Small intestine (tissue), 7 donors: ENCODE measurements at regions not wholly inside any gene's neighbourhood (a gene's known extent, or its start where the extent isn't known, plus 50 kb on each side); places are given as distances from the start of the nearest gene placed in this dataset.

Experiments
- DNase-seq, 2 donors: peaks; one replicate each; pipeline versions ENCODE4 v3.0.0 to v3.0.0-alpha.2; 2013
- FAIRE-seq: peaks from 2 replicates; lab custom pipeline; 2012; peaks lifted over from hg19 to GRCh38; lab: Jason Lieb, UNC
- H3K27ac ChIP-seq, 3 donors: one replicate each; pipeline ENCODE4 v1.5.1; 2013; ENCODE audit warnings: low read length in 2 of 3, mild to moderate bottlenecking in 2 of 3, control low read depth in 1 of 3, inconsistent platforms in 1 of 3, low read depth in 1 of 3, moderate library complexity in 1 of 3
- H3K27me3 ChIP-seq, 3 donors: one replicate each; pipeline ENCODE4 v1.6.1; 2013; ENCODE audit warnings: low read length in 3 of 3, inconsistent platforms in 1 of 3; ENCODE audit not compliant: control insufficient read depth in 3 of 3, insufficient read depth in 3 of 3
- H3K36me3 ChIP-seq, 3 donors: one replicate each; pipeline ENCODE4 v1.6.1; 2013; ENCODE audit warnings: low read length in 3 of 3, inconsistent platforms in 1 of 3, low read depth in 1 of 3, mild to moderate bottlenecking in 1 of 3, moderate library complexity in 1 of 3; ENCODE audit not compliant: control insufficient read depth in 3 of 3, insufficient read depth in 2 of 3
- H3K4me1 ChIP-seq, 3 donors: one replicate each; pipeline ENCODE4 v1.6.1; 2013; ENCODE audit warnings: low read length in 2 of 3, inconsistent platforms in 1 of 3, low read depth in 1 of 3, mild to moderate bottlenecking in 1 of 3, moderate library complexity in 1 of 3; ENCODE audit not compliant: control insufficient read depth in 3 of 3, insufficient read depth in 2 of 3
- H3K4me3 ChIP-seq, 3 donors: one replicate each; pipeline ENCODE4 v1.5.1; 2013; ENCODE audit warnings: low read length in 3 of 3, control low read depth in 1 of 3, inconsistent platforms in 1 of 3, low read depth in 1 of 3, mild to moderate bottlenecking in 1 of 3, moderate library complexity in 1 of 3
- H3K9me3 ChIP-seq, 2 donors: one replicate each; pipeline ENCODE4 v1.6.1; 2013; ENCODE audit warnings: low read depth in 1 of 2, low read length in 1 of 2; ENCODE audit not compliant: control insufficient read depth in 2 of 2, insufficient read depth in 1 of 2
- WGBS, 3 donors: extraction: QIAGEN DNeasy Blood & Tissue Kit; methylation state at CpG; one replicate each; pipeline ENCODE4 v1.1.7; 2013; 5-methylcytosine and 5-hydroxymethylcytosine counted together
- donor health status: healthy with polysubstance abuse.
- donor health status: control.
- donor health status: control.
- donor health status: Bipolar disorder and iron deficiency.
- donor health status: healthy.

DNA sequence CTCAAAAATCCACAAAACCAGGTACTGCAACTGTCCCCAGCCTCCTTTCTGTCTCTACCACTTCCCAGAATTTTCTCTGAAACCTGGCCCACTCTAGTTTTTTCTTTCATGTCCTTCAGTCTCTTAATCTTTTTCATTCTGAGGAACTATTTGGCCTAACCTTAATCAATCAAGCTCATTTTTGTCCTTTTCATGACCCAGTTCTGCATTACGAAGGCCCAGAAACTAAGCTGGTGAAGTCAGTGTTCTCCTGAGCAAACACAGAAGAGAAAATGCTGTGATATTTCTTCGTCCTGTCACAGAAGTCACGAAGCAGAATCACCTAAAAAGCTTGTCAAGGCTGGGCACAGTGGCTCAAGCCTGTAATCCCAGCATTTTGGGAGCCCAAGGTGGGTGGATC, 131.7 kb upstream of the EDNRA start:
- Histone ChIP-seq H3K4me1 (no peaks in the 10 kb centered on the region), H3K27ac (no peak overlapping the region), H3K4me3 (no peak overlapping the region), H3K27me3 (no peaks in the 10 kb centered on the region), H3K36me3 (no peaks in the 10 kb centered on the region), H3K9me3 (no peaks in the 10 kb centered on the region)
- DNase-seq (no peak), FAIRE-seq (no peak)
- WGBS, 3 donors = 75 to 77% (median 75%) methylated on average over 3 of the region's 3 CpGs

DNA sequence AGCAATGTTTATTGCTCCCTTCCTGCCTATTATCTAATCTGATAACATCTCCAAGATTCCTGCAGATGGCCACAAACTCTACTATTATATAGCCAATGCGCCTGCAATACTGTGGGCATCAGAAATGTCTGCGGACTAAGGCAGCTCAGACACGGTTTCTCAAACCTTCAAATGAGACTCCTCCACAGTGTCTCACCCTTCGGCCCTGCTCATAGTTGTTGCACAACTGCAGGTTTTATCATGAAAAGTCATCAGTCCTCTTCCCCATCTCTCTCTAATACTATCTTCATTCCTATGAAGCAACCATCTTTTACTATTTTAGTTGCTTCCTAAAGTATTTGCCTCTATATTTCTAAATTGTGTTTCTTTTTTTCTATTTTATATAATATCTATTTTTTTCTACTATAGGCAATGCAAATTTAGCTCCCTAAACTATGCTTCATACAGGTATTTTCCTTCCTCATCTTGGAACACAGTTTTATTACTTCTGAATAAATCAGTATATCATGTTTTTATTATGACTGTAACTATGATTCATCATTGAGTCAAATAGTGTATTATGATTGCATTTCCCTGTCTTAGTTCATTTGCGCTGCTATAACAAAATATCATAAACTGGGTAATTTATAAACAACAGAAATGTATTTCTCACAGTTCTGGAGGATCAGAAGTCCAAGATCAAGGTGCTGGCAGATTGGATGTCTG, 129.7 kb upstream of the EDNRA start:
- 78 to 84% (median 83%) methylated on average over 5 of the region's 5 CpGs for WGBS, 3 donors
- Histone ChIP-seq H3K36me3 (no peaks in the 10 kb centered on the region), H3K27me3 (no peaks in the 10 kb centered on the region), H3K27ac (no peak overlapping the region), H3K9me3 (no peaks in the 10 kb centered on the region), H3K4me3 (no peak overlapping the region), H3K4me1 (no peaks in the 10 kb centered on the region)
- FAIRE-seq (no peak), DNase-seq (peak in 1 of 2 donors; percentile 29)

DNA sequence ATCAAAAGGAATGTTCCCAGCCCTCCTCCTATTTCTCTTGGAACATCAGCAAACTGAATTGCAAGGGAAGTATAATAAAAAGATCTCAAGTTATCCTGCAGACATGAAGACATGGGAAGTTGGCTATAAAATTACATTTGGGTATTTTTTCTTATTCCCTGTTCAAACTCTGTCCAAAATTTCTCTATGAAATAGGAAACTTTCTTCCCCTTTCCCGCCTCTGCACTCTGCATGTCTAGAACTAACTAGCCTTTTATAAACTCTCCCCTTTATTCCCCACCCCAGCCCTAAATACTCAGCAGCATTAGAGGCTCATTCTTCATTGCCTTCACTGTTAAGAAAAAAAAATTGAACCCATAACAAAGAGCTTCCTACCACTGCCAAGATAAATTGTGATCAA, 126.7 kb upstream of the EDNRA start:
- no peak for FAIRE-seq
- Histone ChIP-seq H3K4me3 (no peak overlapping the region), H3K36me3 (no peaks in the 10 kb centered on the region), H3K27ac (no peak overlapping the region), H3K27me3 (no peaks in the 10 kb centered on the region), H3K4me1 (no peaks in the 10 kb centered on the region), H3K9me3 (no peaks in the 10 kb centered on the region)
- no peak for DNase-seq
- WGBS, 3 donors = 62 to 97% (median 88%) methylated on average over 1 of the region's 1 CpG

DNA sequence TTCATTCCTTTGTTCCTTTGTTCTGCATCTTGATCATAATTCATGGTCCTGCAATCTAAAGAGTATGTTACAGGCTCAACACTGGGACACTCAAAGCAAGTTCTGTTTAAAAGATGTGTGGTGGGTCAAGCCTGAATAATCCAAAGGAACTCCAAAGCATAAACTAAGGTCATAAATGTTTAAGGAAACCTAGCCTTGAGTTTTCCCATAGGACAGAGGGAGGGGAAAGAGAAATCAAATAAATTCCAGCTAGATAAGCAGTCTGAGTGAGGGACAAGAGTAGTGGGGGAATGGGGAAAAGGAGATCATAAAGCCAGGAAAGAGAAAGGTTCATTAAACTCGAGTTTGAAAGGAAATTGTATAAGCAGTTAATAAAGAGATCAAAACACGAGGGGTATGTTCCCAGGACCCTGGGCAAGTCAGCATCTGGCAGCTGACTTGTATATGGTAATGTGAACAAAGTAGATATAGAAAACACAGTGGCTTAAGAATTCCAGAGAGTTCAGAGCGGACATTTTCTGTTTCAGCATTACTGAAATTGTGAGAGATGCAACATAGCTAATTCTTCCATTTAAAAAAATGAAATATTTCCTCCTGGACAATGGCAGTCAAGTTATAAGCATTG, 125.8 kb upstream of the EDNRA start:
- H3K27me3 ChIP-seq = no peaks in the 10 kb centered on the region
- DNase-seq = no peak
- H3K27ac ChIP-seq = no peak overlapping the region
- no peaks in the 10 kb centered on the region for H3K9me3 ChIP-seq
- no peak for FAIRE-seq
- no peak overlapping the region for H3K4me3 ChIP-seq
- WGBS, 3 donors = 46 to 50% (median 50%) methylated on average over 3 of the region's 3 CpGs
- H3K36me3 ChIP-seq = no peaks in the 10 kb centered on the region
- H3K4me1 ChIP-seq = peaks cover 0 to 3% (median 0%) of the 10 kb centered on the region in 3 donors

DNA sequence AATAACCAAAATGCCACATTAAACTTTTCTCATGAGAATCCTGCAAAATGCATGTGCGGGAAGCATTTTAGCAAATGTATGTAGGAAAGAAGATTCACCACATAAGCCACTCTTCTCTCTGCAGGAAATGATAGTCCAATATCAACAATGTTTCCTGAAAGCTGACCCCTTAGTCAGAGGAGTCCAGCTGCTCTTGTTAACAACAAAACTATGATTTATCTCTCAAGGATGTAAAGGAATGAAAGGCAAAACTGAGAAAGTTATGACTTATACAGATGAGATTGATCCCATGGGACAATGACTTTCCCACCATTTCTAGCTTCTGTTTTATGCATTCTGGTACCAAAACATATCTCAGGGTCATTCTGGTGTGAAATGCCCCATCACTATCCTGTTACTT, 125.0 kb upstream of the EDNRA start:
- no peaks in the 10 kb centered on the region for H3K9me3 ChIP-seq
- no peak overlapping the region for H3K27ac ChIP-seq
- no peak overlapping the region for H3K4me3 ChIP-seq
- no peaks in the 10 kb centered on the region for H3K36me3 ChIP-seq
- DNase-seq = no peak
- FAIRE-seq = no peak
- no peaks in the 10 kb centered on the region for H3K27me3 ChIP-seq
- peaks cover 0 to 10% (median 0%) of the 10 kb centered on the region in 3 donors for H3K4me1 ChIP-seq
- WGBS, 3 donors = 68 to 94% (median 85%) methylated on average over 1 of the region's 1 CpG

DNA sequence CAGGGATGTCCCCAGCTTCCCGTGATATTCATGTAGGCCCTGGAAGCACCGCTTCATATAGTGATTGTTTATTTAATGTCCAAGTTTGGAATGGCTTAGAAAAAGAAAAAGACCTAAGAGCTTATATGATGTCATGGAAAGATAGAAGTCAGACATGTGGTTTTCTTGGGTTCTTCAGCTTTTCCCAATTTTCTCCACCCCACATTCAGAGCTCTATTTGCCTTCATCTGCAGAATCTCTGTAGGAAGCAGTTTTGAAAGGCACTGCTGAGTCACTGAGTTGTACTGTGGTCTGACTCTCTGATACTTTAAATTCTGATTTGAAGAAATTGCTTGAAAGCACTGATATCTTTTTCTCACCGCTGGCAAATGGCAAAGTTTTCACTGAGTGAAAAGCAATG, 120.6 kb upstream of the EDNRA start:
- H3K9me3 ChIP-seq = no peaks in the 10 kb centered on the region
- H3K36me3 ChIP-seq = no peaks in the 10 kb centered on the region
- no peak overlapping the region for H3K4me3 ChIP-seq
- WGBS, 3 donors = 69 to 79% (median 70%) methylated on average over 3 of the region's 3 CpGs
- no peaks in the 10 kb centered on the region for H3K27me3 ChIP-seq
- FAIRE-seq (no peak), DNase-seq (peak in 1 of 2 donors; percentile 23)
- peaks cover 6 to 40% (median 14%) of the 10 kb centered on the region in 3 donors for H3K4me1 ChIP-seq
- peak overlapping the region in 1 of 3 donors; percentile 84 for H3K27ac ChIP-seq

DNA sequence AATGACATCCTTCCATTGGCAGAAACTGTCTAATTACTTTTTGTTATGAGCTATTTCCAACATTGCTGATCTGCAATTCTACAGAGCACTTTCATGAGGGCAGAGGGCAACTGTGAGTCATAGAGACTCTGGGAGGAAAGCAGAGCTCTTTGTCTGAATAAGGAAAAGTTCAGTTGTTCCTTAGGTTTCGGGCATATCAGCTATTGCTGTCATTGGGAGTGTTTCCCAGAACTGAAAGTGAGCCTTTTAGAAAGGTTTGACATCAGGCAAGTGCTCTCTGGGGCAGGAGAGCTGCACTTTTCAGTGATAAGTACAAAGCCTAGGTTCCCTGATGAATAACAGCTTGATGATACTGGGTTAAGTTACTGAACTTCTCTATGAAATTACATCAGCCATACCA, 119.2 kb upstream of the EDNRA start:
- DNase-seq (peak; percentile 86 to 96), FAIRE-seq (peak; percentile 79)
- WGBS, 3 donors = 13 to 23% (median 20%) methylated on average over 1 of the region's 1 CpG
- H3K36me3 ChIP-seq = no peaks in the 10 kb centered on the region
- no peaks in the 10 kb centered on the region for H3K27me3 ChIP-seq
- no peaks in the 10 kb centered on the region for H3K9me3 ChIP-seq
- H3K4me1 ChIP-seq = peaks cover 6 to 40% (median 14%) of the 10 kb centered on the region in 3 donors
- peak overlapping the region; percentile 84 to 97 (median 95) for H3K27ac ChIP-seq
- H3K4me3 ChIP-seq = no peak overlapping the region

DNA sequence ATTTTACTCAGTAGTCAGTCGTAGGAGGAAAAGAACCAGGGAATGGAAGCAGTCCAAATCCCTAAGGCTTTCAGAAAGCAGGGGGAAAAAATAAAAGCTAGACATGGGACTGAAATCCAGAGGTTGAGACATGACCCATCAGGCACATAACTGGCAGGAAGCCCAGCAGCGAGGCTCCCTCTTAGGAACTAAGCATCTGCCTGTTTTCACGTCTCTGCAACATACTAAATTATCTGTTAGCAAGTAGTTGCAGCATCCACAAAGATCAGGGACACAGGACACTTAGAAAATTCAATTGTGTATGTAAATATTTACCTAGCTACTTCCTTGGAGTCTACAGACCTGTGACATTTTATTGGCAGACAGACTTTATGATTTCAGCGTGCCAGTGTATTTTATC, 118.0 kb upstream of the EDNRA start:
- no peak for FAIRE-seq
- 23 to 36% (median 29%) methylated on average over 4 of the region's 4 CpGs for WGBS, 3 donors

More for the DNA sequence above, 118.0 kb upstream of the EDNRA start:
- Histone ChIP-seq H3K4me3 (no peak overlapping the region), H3K36me3 (no peaks in the 10 kb centered on the region), H3K27ac (peak overlapping the region; percentile 84 to 97 (median 95)), H3K27me3 (no peaks in the 10 kb centered on the region), H3K9me3 (no peaks in the 10 kb centered on the region), H3K4me1 (peaks cover 6 to 40% (median 14%) of the 10 kb centered on the region in 3 donors)
- DNase-seq = peak; percentile 40 to 58
